CD14-positive monocyte (primary cell): ENCODE measurements at regions not wholly inside any gene's neighbourhood (a gene's known extent, or its start where the extent isn't known, plus 50 kb on each side); places are given as distances from the start of the nearest gene placed in this dataset.

Experiments
- DNase-seq, 3 donors: peaks; one replicate each; pipeline ENCODE4 v3.0.0-alpha.2; 2011 to 2022
- H2AFZ ChIP-seq: 2 replicates; pipeline ENCODE4 v1.6.0; 2012; ENCODE audit warnings: mild to moderate bottlenecking, low read depth, low read length, inconsistent platforms; ENCODE audit not compliant: insufficient read depth, poor library complexity, severe bottlenecking
- H3K27ac ChIP-seq, 2 donors: 1 replicate in 1 of 2; 2 replicates in 1 of 2; pipeline ENCODE4 v1.5.1; 2012 to 2013; ENCODE audit warnings: low read length in 2 of 2, control low read depth in 1 of 2, inconsistent platforms in 1 of 2, low read depth in 1 of 2, mild to moderate bottlenecking in 1 of 2
- H3K27me3 ChIP-seq, 2 donors: one replicate each; pipeline versions ENCODE4 v1.6.0 to v1.6.1; 2011 to 2013; ENCODE audit warnings: low read length in 2 of 2; ENCODE audit not compliant: control insufficient read depth in 2 of 2, insufficient read depth in 2 of 2
- H3K36me3 ChIP-seq, 2 donors: replicated peaks in 1 of 2; 1 replicate in 1 of 2; 2 replicates in 1 of 2; pipeline versions ENCODE4 v1.5.1 to v1.6.1; 2012 to 2013; ENCODE audit warnings: low read length in 2 of 2, control low read depth in 1 of 2, inconsistent platforms in 1 of 2, mild to moderate bottlenecking in 1 of 2; ENCODE audit not compliant: insufficient read depth in 2 of 2, control insufficient read depth in 1 of 2
- H3K4me1 ChIP-seq, 2 donors: 1 replicate in 1 of 2; 2 replicates in 1 of 2; pipeline versions ENCODE4 v1.5.1 to v1.6.1; 2012 to 2013; ENCODE audit warnings: low read length in 2 of 2, control low read depth in 1 of 2, inconsistent platforms in 1 of 2, mild to moderate bottlenecking in 1 of 2, moderate library complexity in 1 of 2; ENCODE audit not compliant: insufficient read depth in 2 of 2, control insufficient read depth in 1 of 2
- H3K4me2 ChIP-seq: replicated peaks from 2 replicates; pipeline ENCODE3; 2012; ENCODE audit warnings: low read length, moderate library complexity, mild to moderate bottlenecking; ENCODE audit not compliant: poor library complexity, severe bottlenecking; ENCODE audit errors: extremely low read depth
- H3K4me3 ChIP-seq, 3 experiments: fragments of 200-600 bp in 1 of 3; sonication (generic) in 1 of 3; replicated peaks in 1 of 3; 1 replicate in 2 of 3; 2 replicates in 1 of 3; pipeline ENCODE4 v1.5.1; 2011 to 2013; ENCODE audit warnings: low read length in 3 of 3, mild to moderate bottlenecking in 3 of 3, control low read depth in 2 of 3, low read depth in 2 of 3, inconsistent platforms in 1 of 3, moderate library complexity in 1 of 3
- H3K79me2 ChIP-seq: 2 replicates; pipeline ENCODE4 v1.6.0; 2012; ENCODE audit warnings: mild to moderate bottlenecking, control low read depth, inconsistent platforms, low read length, moderate library complexity; ENCODE audit not compliant: insufficient read depth
- H3K9ac ChIP-seq: 2 replicates; pipeline ENCODE4 v1.6.0; 2017; ENCODE audit warnings: low read length, mild to moderate bottlenecking; ENCODE audit not compliant: insufficient read depth, poor library complexity, severe bottlenecking
- H3K9me3 ChIP-seq, 2 donors: replicated peaks in 1 of 2; 1 replicate in 1 of 2; 2 replicates in 1 of 2; pipeline versions ENCODE4 v1.5.1 to v1.6.1; 2012 to 2013; ENCODE audit warnings: low read length in 2 of 2, control low read depth in 1 of 2; ENCODE audit not compliant: control insufficient read depth in 1 of 2, insufficient read depth in 1 of 2
- H4K20me1 ChIP-seq: 2 replicates; pipeline ENCODE4 v1.6.0; 2012; ENCODE audit warnings: mild to moderate bottlenecking, low read length, control low read depth, moderate library complexity; ENCODE audit not compliant: insufficient read depth
- H3K27ac Mint-ChIP-seq, 7 donors: one replicate each; pipeline ENCODE4 v1.8.0; 2020; ENCODE audit warnings: mild to moderate bottlenecking in 7 of 7, mixed read lengths in 7 of 7, moderate library complexity in 6 of 7, inconsistent platforms in 2 of 7
- H3K27me3 Mint-ChIP-seq, 3 donors: one replicate each; pipeline ENCODE4 v1.8.0; 2021 to 2022; ENCODE audit warnings: low read depth in 3 of 3, mild to moderate bottlenecking in 3 of 3, mixed read lengths in 3 of 3, moderate library complexity in 3 of 3, inconsistent platforms in 1 of 3
- H3K36me3 Mint-ChIP-seq, 2 donors: one replicate each; pipeline ENCODE4 v1.8.0; 2020; ENCODE audit warnings: mixed read lengths in 2 of 2, inconsistent platforms in 1 of 2, mild to moderate bottlenecking in 1 of 2
- H3K4me1 Mint-ChIP-seq: one replicate; pipeline ENCODE4 v1.8.0; 2020; ENCODE audit warnings: mild to moderate bottlenecking, mixed read lengths
- H3K4me3 Mint-ChIP-seq, 2 donors: one replicate each; pipeline ENCODE4 v1.8.0; 2020; ENCODE audit warnings: mild to moderate bottlenecking in 2 of 2, mixed read lengths in 2 of 2, moderate library complexity in 1 of 2
- H3K9me3 Mint-ChIP-seq, 7 donors: one replicate each; pipeline ENCODE4 v1.8.0; 2020 to 2022; ENCODE audit warnings: mixed read lengths in 7 of 7, mild to moderate bottlenecking in 6 of 7, moderate library complexity in 6 of 7, inconsistent platforms in 2 of 7
- CTCF ChIP-seq: fragments of 200-600 bp; IDR thresholded peaks from one replicate; pipeline ENCODE4 v1.8.0; 2022; ENCODE audit warnings: antibody characterized with exemption, mild to moderate bottlenecking
- WGBS: methylation state at CpG from one replicate; pipeline ENCODE4 v1.1.5; 2013; ENCODE audit warnings: missing lambda C conversion rate; ENCODE audit not compliant: insufficient coverage; 5-methylcytosine and 5-hydroxymethylcytosine counted together
- intact Hi-C, 2 donors: fragments of 100-400 bp; cut with micrococcal nuclease; formaldehyde crosslinking; loops; one replicate each; pipeline versions ENCODE4 v1.15.0 to v1.15.1; 2023

- no peaks in the 10 kb centered on the region for H3K79me2 ChIP-seq
- H3K9me3 Mint-ChIP-seq = peaks cover 0 to 3% (median 0%) of the 10 kb centered on the region in 7 donors
- intact Hi-C loops = no loop called here
- H3K9me3 ChIP-seq = no peaks in the 10 kb centered on the region
- no peaks in the 10 kb centered on the region for H3K4me1 Mint-ChIP-seq
- no peak for DNase-seq
- H4K20me1 ChIP-seq = no peaks in the 10 kb centered on the region
- no peak overlapping the region for H3K9ac ChIP-seq
- no peak overlapping the region for H3K27ac Mint-ChIP-seq
- H2AFZ ChIP-seq = no peak overlapping the region
- 59% methylated on average over 5 of the region's 5 CpGs for WGBS
- no peak overlapping the region for H3K4me2 ChIP-seq
- no peak for TF ChIP-seq CTCF
- no peaks in the 10 kb centered on the region for H3K27me3 ChIP-seq
- no peak overlapping the region for H3K4me3 ChIP-seq
- H3K27ac ChIP-seq = no peak overlapping the region
- H3K4me1 ChIP-seq = no peaks in the 10 kb centered on the region
- H3K36me3 Mint-ChIP-seq = no peaks in the 10 kb centered on the region
- H3K4me3 Mint-ChIP-seq = no peak overlapping the region
- no peaks in the 10 kb centered on the region for H3K36me3 ChIP-seq
- H3K27me3 Mint-ChIP-seq = peaks cover 0 to 5% (median 0%) of the 10 kb centered on the region in 3 donors
Observed at GRCh38 chr16:8179615-8180014, 410.7 kb downstream of the TMEM114 start.

GRCh38 chr16:8178271-8178670 lies 412.0 kb downstream of the TMEM114 start:
- 90% methylated on average over 5 of the region's 8 CpGs for WGBS
- H3K4me3 ChIP-seq = no peak overlapping the region
- Mint-ChIP-seq H3K27me3 (peaks cover 0 to 5% (median 0%) of the 10 kb centered on the region in 3 donors), H3K36me3 (no peaks in the 10 kb centered on the region), H3K27ac (no peak overlapping the region), H3K4me1 (no peaks in the 10 kb centered on the region), H3K4me3 (no peak overlapping the region), H3K9me3 (peaks cover 0 to 2% (median 0%) of the 10 kb centered on the region in 7 donors)
- no peak for TF ChIP-seq CTCF
- no peaks in the 10 kb centered on the region for H3K4me1 ChIP-seq
- intact Hi-C loops = no loop called here
- DNase-seq = no peak
- H3K27me3 ChIP-seq = no peaks in the 10 kb centered on the region
- no peak overlapping the region for H2AFZ ChIP-seq
- H3K79me2 ChIP-seq = no peaks in the 10 kb centered on the region
- no peaks in the 10 kb centered on the region for H4K20me1 ChIP-seq
- no peak overlapping the region for H3K4me2 ChIP-seq
- H3K9me3 ChIP-seq = no peaks in the 10 kb centered on the region
- no peaks in the 10 kb centered on the region for H3K36me3 ChIP-seq
- no peak overlapping the region for H3K9ac ChIP-seq
- no peak overlapping the region for H3K27ac ChIP-seq
